ENCODE measurements at regions not wholly inside any gene's neighbourhood (a gene's known extent, or its start where the extent isn't known, plus 50 kb on each side); places are given as distances from the start of the nearest gene placed in this dataset.

DNA sequence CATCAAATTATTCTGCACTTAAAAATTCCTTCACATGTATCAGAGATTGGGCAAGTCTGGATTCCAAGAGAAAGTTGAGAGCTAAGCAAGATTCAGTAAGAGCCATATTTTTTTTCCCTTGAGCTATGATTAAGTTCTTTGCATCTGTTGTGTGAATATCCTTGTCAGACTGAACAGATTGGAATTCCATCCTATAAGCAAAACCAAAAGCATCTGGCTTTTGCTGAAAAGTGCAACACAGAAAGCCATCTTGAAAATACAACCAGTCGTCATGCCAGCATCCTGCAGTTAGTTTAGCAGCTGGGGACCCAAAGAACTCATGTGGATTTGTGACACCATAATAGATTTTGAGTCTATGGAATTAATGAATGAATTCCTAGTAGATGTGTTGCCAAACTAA lies 316.9 kb downstream of the MTRR start:
- Histone ChIP-seq H3K27ac (ENCODE audit: low read length) (no peak overlapping the region), H3K27me3 (ENCODE audit: control insufficient read depth, insufficient read depth, low read length) (no peaks in the 10 kb centered on the region), H3K4me1 (ENCODE audit: control insufficient read depth, insufficient read depth, low read length) (no peaks in the 10 kb centered on the region), H3K36me3 (ENCODE audit: control insufficient read depth, insufficient read depth, low read length) (no peaks in the 10 kb centered on the region), H3K4me3 (ENCODE audit: low read length) (no peak overlapping the region), H3K9me3 (replicated peaks; ENCODE audit: control insufficient read depth, low read depth, low read length) (no peaks in the 10 kb centered on the region)
- WGBS (ENCODE audit: insufficient coverage): 83% methylated on average over 1 of the region's 1 CpG
- DNase-seq: no peak

- 34% methylated on average over 4 of the region's 6 CpGs for WGBS (ENCODE audit: insufficient coverage)
- H3K36me3 ChIP-seq (ENCODE audit: control insufficient read depth, insufficient read depth, low read length): no peaks in the 10 kb centered on the region
- no peaks in the 10 kb centered on the region for H3K9me3 ChIP-seq (replicated peaks; ENCODE audit: control insufficient read depth, low read depth, low read length)
- DNase-seq: peak; percentile 38
- H3K27ac ChIP-seq (ENCODE audit: low read length): no peak overlapping the region
- H3K4me3 ChIP-seq (ENCODE audit: low read length): no peak overlapping the region
- H3K27me3 ChIP-seq (ENCODE audit: control insufficient read depth, insufficient read depth, low read length): no peaks in the 10 kb centered on the region
- H3K4me1 ChIP-seq (ENCODE audit: control insufficient read depth, insufficient read depth, low read length): no peaks in the 10 kb centered on the region
Measured at GRCh38 chr5:8188874-8189565, 320.1 kb downstream of the MTRR start.

DNA sequence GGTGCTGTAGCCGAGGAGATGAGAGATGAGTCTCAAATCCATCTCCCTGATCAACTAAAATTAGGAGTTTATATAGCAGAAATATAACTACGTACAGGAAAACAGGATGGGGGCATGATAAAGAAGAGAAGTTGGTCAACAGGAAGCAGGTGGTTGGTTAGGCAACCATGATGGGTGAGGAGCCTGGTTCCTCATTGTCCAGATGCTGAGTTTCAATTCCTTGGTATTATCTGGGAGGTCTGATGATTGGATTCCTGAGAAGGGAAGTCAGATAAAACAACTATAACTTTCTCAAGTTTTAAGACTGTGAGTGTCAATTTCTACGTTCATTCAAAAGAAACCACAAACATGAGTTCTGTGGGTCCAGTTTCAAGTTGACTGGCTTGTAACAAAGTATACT lies 323.9 kb downstream of the MTRR start:
- Histone ChIP-seq H3K4me1 (ENCODE audit: control insufficient read depth, insufficient read depth, low read length) (no peaks in the 10 kb centered on the region), H3K27me3 (ENCODE audit: control insufficient read depth, insufficient read depth, low read length) (no peaks in the 10 kb centered on the region), H3K9me3 (replicated peaks; ENCODE audit: control insufficient read depth, low read depth, low read length) (no peaks in the 10 kb centered on the region), H3K27ac (ENCODE audit: low read length) (no peak overlapping the region), H3K36me3 (ENCODE audit: control insufficient read depth, insufficient read depth, low read length) (no peaks in the 10 kb centered on the region), H3K4me3 (ENCODE audit: low read length) (no peak overlapping the region)
- no peak for DNase-seq
- no CpG with 5 or more reads among the region's 3 CpGs for WGBS (ENCODE audit: insufficient coverage)

DNA sequence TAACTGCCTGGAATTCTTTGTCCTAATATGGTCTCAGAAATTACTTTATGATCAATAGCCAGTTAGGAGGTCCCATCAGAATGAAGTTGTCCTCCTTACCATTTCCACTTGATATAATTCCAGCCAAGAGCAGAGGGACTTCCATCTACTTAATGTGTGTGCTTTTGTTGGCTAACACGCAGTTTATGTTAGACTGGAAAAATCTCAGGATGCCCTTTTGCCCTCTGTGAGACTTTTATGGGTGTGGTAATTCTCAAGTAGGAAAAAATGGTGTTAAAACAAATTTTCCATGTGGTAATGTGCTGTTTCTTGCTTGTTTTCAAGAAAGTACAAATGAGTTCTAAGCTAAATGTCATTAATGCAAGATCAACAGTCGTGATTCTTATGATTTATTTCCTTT lies 327.1 kb downstream of the MTRR start:
- Histone ChIP-seq H3K9me3 (replicated peaks; ENCODE audit: control insufficient read depth, low read depth, low read length) (no peaks in the 10 kb centered on the region), H3K36me3 (ENCODE audit: control insufficient read depth, insufficient read depth, low read length) (no peaks in the 10 kb centered on the region), H3K27me3 (ENCODE audit: control insufficient read depth, insufficient read depth, low read length) (no peaks in the 10 kb centered on the region), H3K4me3 (ENCODE audit: low read length) (no peak overlapping the region), H3K27ac (ENCODE audit: low read length) (no peak overlapping the region), H3K4me1 (ENCODE audit: control insufficient read depth, insufficient read depth, low read length) (no peaks in the 10 kb centered on the region)
- WGBS (ENCODE audit: insufficient coverage): no CpG with 5 or more reads among the region's 2 CpGs
- peak; percentile 67 for DNase-seq

DNA sequence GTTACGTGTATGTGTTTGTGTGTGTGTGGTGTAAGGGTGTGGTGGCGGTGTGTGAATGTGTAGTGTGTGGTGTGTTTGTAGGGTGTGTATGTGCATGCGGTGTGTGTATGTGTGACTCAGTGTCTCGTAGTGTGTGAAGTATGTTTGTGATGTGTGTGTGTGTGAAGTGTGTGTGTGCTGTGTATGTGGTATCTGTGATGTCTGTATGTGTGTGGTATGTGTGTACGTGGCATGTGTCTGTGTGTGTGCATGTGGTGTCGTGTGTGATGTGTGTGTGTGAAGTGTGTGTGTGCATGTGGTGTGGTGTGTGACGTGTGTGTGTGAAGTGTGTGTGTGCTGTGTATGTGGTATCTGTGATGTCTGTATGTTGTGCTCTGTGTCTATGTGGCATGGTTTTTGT lies 339.4 kb downstream of the MTRR start:
- Histone ChIP-seq H3K36me3 (ENCODE audit: control insufficient read depth, insufficient read depth, low read length) (no peaks in the 10 kb centered on the region), H3K27ac (ENCODE audit: low read length) (no peak overlapping the region), H3K4me3 (ENCODE audit: low read length) (no peak overlapping the region), H3K4me1 (ENCODE audit: control insufficient read depth, insufficient read depth, low read length) (no peaks in the 10 kb centered on the region), H3K9me3 (replicated peaks; ENCODE audit: control insufficient read depth, low read depth, low read length) (peaks cover 8% of the 10 kb centered on the region), H3K27me3 (ENCODE audit: control insufficient read depth, insufficient read depth, low read length) (no peaks in the 10 kb centered on the region)
- WGBS (ENCODE audit: insufficient coverage): 93% methylated on average over 7 of the region's 7 CpGs
- DNase-seq: no peak

DNA sequence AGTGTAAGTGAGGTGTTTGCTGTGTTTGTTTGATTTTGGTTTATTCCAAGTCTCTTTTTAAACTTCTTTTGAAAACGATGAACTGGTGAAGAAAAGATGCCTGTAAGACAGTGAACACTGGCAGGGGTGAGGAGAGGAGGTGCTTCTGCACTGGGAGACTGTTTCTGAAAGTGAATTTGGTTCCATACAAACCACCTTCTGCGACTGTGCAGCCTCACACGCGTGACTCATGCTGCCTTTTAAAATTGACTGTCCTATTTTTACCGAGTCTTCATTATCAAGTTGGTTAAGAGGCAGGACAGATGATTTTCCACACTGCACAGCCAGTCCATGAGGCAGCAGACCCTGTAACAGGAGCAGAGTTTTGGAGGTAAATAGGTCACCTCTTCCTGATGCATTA lies 340.6 kb downstream of the MTRR start:
- Histone ChIP-seq H3K9me3 (replicated peaks; ENCODE audit: control insufficient read depth, low read depth, low read length) (peaks cover 7% of the 10 kb centered on the region), H3K27ac (ENCODE audit: low read length) (no peak overlapping the region), H3K4me1 (ENCODE audit: control insufficient read depth, insufficient read depth, low read length) (no peaks in the 10 kb centered on the region), H3K27me3 (ENCODE audit: control insufficient read depth, insufficient read depth, low read length) (no peaks in the 10 kb centered on the region), H3K4me3 (ENCODE audit: low read length) (no peak overlapping the region), H3K36me3 (ENCODE audit: control insufficient read depth, insufficient read depth, low read length) (no peaks in the 10 kb centered on the region)
- DNase-seq: no peak
- no CpG with 5 or more reads among the region's 5 CpGs for WGBS (ENCODE audit: insufficient coverage)

DNA sequence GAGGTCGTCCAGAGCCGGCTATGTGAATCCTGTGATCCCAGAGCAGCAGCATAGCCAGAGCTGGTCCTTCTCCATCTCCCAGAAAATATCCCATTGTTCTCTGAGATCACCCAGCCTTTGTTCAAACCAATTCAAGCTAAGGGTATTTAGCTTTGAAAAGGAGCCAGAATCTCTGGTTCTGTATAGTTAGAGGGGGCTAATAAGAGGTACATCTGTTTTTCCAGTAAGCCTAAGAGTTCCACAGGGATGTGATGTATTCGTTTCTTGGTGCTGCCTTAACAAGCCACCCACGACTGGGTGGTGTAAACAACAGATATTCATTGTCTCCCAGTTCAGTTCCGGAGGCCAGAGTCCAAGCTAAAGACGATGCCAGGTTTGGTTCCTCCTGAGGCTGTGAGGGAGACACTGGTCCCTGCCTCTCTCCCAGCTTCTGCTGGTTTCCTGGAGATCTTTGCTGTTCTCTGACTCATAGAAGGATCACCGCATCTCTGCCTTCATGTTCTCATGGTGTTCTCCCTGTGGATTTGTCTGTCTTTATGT lies 344.8 kb downstream of the MTRR start:
- Histone ChIP-seq H3K9me3 (replicated peaks; ENCODE audit: control insufficient read depth, low read depth, low read length) (no peaks in the 10 kb centered on the region), H3K27ac (ENCODE audit: low read length) (no peak overlapping the region), H3K27me3 (ENCODE audit: control insufficient read depth, insufficient read depth, low read length) (no peaks in the 10 kb centered on the region), H3K36me3 (ENCODE audit: control insufficient read depth, insufficient read depth, low read length) (no peaks in the 10 kb centered on the region), H3K4me1 (ENCODE audit: control insufficient read depth, insufficient read depth, low read length) (no peaks in the 10 kb centered on the region), H3K4me3 (ENCODE audit: low read length) (no peak overlapping the region)
- WGBS (ENCODE audit: insufficient coverage): 28% methylated on average over 6 of the region's 7 CpGs
- peak; percentile 29 for DNase-seq

- Histone ChIP-seq H3K27ac (ENCODE audit: low read length) (no peak overlapping the region), H3K4me1 (ENCODE audit: control insufficient read depth, insufficient read depth, low read length) (no peaks in the 10 kb centered on the region), H3K4me3 (ENCODE audit: low read length) (no peak overlapping the region), H3K36me3 (ENCODE audit: control insufficient read depth, insufficient read depth, low read length) (no peaks in the 10 kb centered on the region), H3K27me3 (ENCODE audit: control insufficient read depth, insufficient read depth, low read length) (no peaks in the 10 kb centered on the region), H3K9me3 (replicated peaks; ENCODE audit: control insufficient read depth, low read depth, low read length) (peaks cover 6% of the 10 kb centered on the region)
- no peak for DNase-seq
- 89% methylated on average over 19 of the region's 20 CpGs for WGBS (ENCODE audit: insufficient coverage)
Measured at GRCh38 chr5:8216921-8217320, 348.0 kb downstream of the MTRR start.

DNA sequence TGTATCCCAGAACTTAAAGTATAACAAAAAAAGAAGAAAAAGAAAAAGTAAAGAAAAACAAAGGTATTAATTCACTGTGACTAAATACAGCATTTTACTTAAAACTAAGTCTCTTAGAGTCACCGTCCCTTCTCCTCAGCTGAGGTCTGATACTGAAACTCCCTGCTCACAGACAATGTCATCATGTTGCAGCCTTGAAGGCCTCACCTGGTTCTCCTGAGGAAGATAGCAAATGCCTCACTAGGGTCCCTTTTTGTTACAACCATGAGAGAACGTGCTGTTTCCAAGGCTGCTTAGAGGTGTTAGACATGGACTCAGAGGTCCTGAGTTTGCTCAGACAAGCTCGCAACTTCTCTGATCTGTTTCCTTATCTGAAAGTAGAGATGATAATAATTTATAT lies 357.2 kb downstream of the MTRR start:
- H3K9me3 ChIP-seq (replicated peaks; ENCODE audit: control insufficient read depth, low read depth, low read length): no peaks in the 10 kb centered on the region
- no peaks in the 10 kb centered on the region for H3K27me3 ChIP-seq (ENCODE audit: control insufficient read depth, insufficient read depth, low read length)
- no peaks in the 10 kb centered on the region for H3K4me1 ChIP-seq (ENCODE audit: control insufficient read depth, insufficient read depth, low read length)
- H3K4me3 ChIP-seq (ENCODE audit: low read length): no peak overlapping the region
- WGBS (ENCODE audit: insufficient coverage): 100% methylated on average over 1 of the region's 3 CpGs
- H3K36me3 ChIP-seq (ENCODE audit: control insufficient read depth, insufficient read depth, low read length): no peaks in the 10 kb centered on the region
- H3K27ac ChIP-seq (ENCODE audit: low read length): no peak overlapping the region
- DNase-seq: no peak

DNA sequence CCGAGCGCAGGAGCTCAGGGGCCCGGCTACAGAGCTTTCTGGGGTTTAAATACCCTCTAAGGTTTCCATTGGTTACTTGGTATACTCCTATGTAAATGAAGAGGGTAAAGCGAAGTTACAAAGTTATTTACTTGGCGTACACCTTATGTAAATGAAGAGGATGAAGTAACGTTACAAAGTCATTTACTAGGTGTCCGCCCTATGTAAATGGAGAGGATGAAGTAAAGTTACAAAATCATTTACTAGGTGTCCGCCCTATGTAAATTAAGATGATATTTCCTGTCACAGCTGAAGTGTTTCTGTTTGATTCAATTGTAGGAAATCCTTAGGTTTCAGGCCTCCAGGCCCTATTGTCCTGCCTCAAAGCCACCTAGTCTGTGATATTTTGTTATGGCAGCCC lies 358.2 kb downstream of the MTRR start:
- H3K27me3 ChIP-seq (ENCODE audit: control insufficient read depth, insufficient read depth, low read length): no peaks in the 10 kb centered on the region
- WGBS (ENCODE audit: insufficient coverage): no CpG with 5 or more reads among the region's 8 CpGs
- no peaks in the 10 kb centered on the region for H3K9me3 ChIP-seq (replicated peaks; ENCODE audit: control insufficient read depth, low read depth, low read length)
- no peak overlapping the region for H3K27ac ChIP-seq (ENCODE audit: low read length)
- H3K36me3 ChIP-seq (ENCODE audit: control insufficient read depth, insufficient read depth, low read length): no peaks in the 10 kb centered on the region
- H3K4me1 ChIP-seq (ENCODE audit: control insufficient read depth, insufficient read depth, low read length): no peaks in the 10 kb centered on the region
- H3K4me3 ChIP-seq (ENCODE audit: low read length): no peak overlapping the region
- DNase-seq: no peak

- Histone ChIP-seq H3K9me3 (replicated peaks; ENCODE audit: control insufficient read depth, low read depth, low read length) (no peaks in the 10 kb centered on the region), H3K27me3 (ENCODE audit: control insufficient read depth, insufficient read depth, low read length) (no peaks in the 10 kb centered on the region)
- 67% methylated on average over 1 of the region's 4 CpGs for WGBS (ENCODE audit: insufficient coverage)
Measured at GRCh38 chr5:8229551-8229950, 360.6 kb downstream of the MTRR start.

More at GRCh38 chr5:8229551-8229950, 360.6 kb downstream of the MTRR start:
- DNase-seq: no peak
- no peaks in the 10 kb centered on the region for H3K36me3 ChIP-seq (ENCODE audit: control insufficient read depth, insufficient read depth, low read length)
- no peak overlapping the region for H3K27ac ChIP-seq (ENCODE audit: low read length)
- no peaks in the 10 kb centered on the region for H3K4me1 ChIP-seq (ENCODE audit: control insufficient read depth, insufficient read depth, low read length)
- no peak overlapping the region for H3K4me3 ChIP-seq (ENCODE audit: low read length)

Measured in muscle of leg (tissue), 3 donors.